NCI-H2081 (cell line): ENCODE measurements at regions not wholly inside any gene's neighbourhood (a gene's known extent, or its start where the extent isn't known, plus 50 kb on each side); places are given as distances from the start of the nearest gene placed in this dataset.
"Not testable (repeated sequence)": the region's sequence is repeated elsewhere in the genome, so short reads cannot be mapped to it uniquely, and the experiment has no call there.

ENCODE experiments used
- DNase-seq, 2 experiments: peaks; one replicate each; lab custom pipeline; 2025; lab: John Stamatoyannopoulos, UW

GRCh38 chr13:50130123-50130946 is 115.1 kb downstream of the KCNRG start:
- DNase-seq: no peak

GRCh38 chr13:50131920-50132903 is 117.0 kb downstream of the KCNRG start:
- no peak for DNase-seq

DNA sequence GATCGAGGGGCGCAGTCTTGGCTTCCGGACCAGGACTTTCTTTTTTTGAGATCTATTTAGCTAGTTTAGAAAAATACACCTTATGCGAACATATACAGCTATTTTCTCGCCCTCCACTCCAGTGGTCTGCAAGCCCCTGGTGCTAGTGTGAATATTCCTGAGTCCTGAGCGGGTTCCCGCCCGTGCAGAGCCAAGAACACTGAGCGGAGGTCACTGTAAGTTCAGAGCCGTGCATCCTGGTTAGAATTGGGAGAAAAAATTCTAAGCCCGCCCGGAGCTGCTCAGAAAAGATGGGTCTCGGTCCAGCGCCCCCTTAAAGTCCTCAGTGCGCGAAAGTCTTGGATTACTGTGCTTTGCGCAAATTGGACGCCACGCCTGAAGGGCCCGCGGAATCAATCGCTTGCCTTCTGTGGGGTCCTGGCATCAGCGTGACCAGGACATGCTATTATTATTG is 117.7 kb downstream of the KCNRG start:
- DNase-seq: no peak

DNA sequence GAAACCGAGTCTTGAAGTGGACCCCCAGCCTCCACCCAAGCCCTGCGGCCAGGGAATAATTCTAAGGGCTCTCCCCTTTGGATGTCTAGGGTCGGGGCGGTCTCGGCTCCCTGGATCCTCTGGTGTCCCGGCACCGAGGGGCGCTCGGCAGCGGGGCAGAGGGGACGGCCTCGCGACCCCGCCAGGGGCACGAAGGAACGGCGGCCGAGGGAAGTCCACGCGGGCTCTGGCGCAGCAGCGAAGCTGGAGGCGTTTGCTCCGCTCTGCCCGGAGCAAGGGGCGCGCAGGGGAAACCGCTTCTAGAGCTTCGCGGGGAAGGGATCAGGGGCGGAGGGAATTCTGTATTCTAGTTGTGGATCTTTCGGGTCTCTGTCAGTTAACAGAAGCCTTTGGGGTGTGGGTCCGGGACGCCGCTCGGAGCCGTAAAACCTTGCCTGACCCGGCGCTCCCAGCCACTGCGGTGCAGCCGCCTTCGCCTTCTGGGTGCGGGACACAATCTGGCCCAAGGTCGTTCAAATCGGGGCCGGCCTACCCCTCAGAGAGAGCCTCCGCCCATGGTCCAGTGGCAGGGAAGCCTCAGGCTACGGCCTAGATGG is 118.2 kb downstream of the KCNRG start:
- DNase-seq: no peak

- no peak for DNase-seq
These were observed 121.0 kb downstream of the KCNRG start for GRCh38 chr13:50136226-50136625.

- DNase-seq: no peak
These were observed 121.4 kb downstream of the KCNRG start for GRCh38 chr13:50136678-50137077.

- DNase-seq: not testable (repeated sequence)
These were observed 124.2 kb downstream of the KCNRG start for GRCh38 chr13:50139435-50139934.

DNA sequence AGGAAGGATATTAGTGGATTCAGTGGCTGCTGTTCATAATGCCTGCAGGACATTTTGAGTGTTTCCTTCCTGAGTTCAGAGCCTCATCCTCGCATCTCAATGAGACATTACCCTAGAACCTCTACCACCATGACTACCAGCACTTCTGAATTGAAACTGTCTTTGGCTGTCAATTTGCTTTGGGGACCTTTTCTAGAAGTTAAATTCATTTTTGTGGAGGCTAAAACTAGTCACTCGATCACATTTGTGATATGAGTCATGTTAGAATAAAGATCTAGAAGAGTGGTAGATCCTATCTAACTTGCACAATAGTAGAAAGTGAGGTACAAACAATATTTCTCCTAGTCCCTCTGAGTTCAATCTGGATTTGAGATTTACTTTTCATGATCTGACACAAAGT is 124.9 kb downstream of the KCNRG start:
- DNase-seq: no peak

DNA sequence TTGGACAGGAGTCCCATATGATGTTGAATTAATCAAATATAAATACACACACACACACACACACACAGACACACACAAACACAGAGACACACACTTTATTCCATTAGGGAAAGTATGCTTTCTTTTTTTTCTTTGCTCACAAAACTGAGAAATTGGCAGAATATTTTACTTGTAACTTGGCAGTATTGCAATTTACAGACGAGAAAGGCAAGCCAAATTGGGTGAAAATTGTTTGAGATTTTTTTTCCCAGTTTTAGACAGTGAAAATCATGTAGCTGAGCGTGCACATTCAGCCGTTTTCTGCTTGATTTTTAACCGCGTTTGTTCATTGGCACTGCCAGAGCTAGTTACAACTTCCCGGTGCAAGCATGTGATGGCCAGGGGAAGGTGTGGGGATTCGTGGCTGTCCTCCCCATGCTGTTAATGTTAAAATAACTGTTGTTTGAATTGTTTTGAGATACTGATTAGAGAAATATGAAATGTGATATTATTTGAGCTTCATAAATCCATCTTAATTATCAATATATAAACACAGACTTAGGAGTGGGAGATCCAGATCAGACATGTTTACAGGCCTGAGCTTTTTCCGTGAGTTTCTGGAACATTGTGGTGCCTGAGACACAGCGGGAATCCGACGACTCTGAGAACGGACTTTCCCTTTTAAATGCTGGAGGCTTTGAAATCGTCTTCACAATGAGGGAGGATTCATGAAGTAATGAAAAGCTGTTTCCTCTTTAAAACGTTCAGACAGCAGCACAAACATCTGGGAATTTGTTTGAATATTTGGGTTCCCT is 125.5 kb downstream of the KCNRG start:
- DNase-seq: no peak

DNA sequence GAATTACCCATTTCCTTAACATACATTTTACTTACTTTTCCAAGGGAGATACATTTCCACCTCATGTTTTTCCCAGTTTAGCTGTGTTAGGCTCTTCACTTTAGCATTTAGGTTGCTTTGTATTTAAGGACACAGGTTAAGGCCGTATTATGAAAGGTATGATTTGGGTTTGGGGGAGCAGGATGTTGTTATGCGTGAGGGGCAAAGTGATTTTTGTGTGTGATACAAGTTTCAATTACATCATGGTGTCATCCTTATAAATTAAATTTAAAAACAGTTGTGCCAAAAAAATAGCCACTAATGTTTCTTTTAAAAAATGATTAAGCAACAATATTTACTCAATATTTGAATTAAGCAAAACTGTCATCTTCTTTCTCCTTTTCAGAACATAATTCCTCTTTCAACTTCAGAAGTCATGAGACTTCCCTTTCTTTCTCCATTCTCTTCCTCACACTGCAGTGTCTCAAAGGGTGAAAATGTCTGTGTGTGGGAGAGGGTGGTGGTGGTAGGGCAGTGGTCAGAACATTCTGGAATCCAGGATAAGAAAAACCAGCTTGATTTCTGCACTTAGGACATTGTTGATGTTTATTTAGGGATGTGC is 126.2 kb downstream of the KCNRG start:
- DNase-seq: no peak

- DNase-seq: no peak
These were observed 129.3 kb downstream of the KCNRG start for GRCh38 chr13:50144246-50145160.

GRCh38 chr13:50149214-50149613 is 134.0 kb downstream of the KCNRG start:
- DNase-seq: no peak

GRCh38 chr13:50149932-50150331 is 134.7 kb downstream of the KCNRG start:
- no peak for DNase-seq

GRCh38 chr13:50152224-50152623 is 137.0 kb downstream of the KCNRG start:
- no peak for DNase-seq

- DNase-seq: no peak
These were observed 137.5 kb downstream of the KCNRG start for GRCh38 chr13:50152655-50153309.

DNA sequence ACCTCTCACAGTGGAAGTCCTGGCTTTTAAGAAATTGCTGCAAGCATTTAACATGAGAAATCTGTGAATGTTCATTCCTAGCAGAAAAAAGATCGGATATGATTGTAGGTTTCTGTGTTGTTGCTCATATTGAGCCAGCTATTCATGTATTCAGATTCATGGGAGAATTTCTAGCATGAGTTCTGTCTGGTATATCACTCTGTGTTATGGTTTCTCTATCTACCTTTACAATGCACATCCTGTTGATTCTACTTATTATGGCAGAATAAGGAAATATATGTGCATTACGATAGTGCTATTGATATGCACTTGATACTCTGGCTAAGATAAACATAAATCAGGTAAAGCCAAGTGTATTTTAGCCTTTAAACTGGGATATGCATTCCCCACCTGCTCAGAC is 138.2 kb downstream of the KCNRG start:
- DNase-seq: no peak

DNA sequence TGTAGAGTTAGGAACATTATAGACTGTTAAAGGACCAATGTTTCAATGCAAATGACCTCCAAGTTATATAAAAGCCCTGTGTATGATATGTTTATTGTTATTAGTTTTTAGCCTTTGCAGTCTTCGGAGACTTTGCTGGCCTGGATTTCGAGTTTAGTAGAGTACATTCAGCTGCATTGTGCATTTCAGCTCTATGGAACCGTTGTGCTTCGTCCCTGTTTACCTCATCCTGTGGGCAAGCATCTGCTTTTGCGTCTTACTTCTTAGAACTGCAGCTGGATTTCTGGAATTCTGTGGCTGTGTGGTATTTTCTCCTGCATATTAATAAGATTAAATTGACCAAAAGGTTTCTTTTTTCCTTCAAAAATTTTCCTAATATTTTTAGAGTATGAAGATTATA is 138.6 kb downstream of the KCNRG start:
- no peak for DNase-seq

DNA sequence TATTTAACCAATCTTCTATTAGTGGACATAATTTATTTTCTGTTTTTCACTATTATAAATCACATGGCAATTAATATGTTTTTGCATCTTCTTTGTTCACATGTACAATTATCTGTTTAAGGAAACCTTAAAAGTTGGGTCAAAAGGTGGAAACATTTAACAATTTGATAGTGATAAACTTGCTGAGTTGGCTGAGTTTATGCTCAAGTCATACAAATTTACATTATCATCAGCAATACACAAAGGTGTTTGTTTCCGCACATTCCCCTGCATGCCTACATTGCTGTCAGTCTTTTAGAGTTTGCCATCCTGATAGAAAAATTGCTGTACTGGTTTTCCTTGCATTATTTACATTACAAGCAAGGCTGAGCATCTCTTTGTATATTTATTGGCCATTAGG is 139.5 kb downstream of the KCNRG start:
- DNase-seq: no peak

DNA sequence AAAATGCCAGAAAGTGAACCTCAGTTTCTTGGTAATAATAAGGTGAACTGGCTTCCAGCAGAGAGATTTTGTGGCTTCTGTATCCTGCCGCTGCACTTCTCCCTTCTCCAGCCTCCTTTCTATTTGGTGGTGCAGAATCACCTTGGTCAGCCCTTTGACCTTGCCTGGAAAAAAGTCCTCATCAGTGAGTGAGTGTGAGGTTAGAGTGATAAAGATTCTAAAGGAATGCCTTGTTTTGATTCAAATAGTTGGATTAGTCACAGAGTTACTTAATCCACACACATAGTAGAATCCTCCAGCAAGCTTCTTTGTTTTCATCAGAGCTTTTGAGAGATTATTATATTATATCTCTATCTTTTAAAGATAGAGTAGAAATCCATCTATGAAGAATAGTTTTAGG is 140.9 kb downstream of the KCNRG start:
- DNase-seq: no peak
